H54 (cell line): ENCODE measurements at regions not wholly inside any gene's neighbourhood (a gene's known extent, or its start where the extent isn't known, plus 50 kb on each side); places are given as distances from the start of the nearest gene placed in this dataset.

ENCODE experiments used
- DNase-seq: peaks from one replicate; pipeline ENCODE4 v3.0.0; 2011; ENCODE audit warnings: low spot score, mixed read lengths; ENCODE audit not compliant: insufficient read length
- FAIRE-seq: peaks from 3 replicates; lab custom pipeline; 2011; peaks lifted over from hg19 to GRCh38; lab: Jason Lieb, UNC
- POLR2A ChIP-seq: IDR thresholded peaks from 2 replicates; pipeline ENCODE4 v1.6.1; 2011; ENCODE audit warnings: low read depth, mild to moderate bottlenecking, low read length

DNA sequence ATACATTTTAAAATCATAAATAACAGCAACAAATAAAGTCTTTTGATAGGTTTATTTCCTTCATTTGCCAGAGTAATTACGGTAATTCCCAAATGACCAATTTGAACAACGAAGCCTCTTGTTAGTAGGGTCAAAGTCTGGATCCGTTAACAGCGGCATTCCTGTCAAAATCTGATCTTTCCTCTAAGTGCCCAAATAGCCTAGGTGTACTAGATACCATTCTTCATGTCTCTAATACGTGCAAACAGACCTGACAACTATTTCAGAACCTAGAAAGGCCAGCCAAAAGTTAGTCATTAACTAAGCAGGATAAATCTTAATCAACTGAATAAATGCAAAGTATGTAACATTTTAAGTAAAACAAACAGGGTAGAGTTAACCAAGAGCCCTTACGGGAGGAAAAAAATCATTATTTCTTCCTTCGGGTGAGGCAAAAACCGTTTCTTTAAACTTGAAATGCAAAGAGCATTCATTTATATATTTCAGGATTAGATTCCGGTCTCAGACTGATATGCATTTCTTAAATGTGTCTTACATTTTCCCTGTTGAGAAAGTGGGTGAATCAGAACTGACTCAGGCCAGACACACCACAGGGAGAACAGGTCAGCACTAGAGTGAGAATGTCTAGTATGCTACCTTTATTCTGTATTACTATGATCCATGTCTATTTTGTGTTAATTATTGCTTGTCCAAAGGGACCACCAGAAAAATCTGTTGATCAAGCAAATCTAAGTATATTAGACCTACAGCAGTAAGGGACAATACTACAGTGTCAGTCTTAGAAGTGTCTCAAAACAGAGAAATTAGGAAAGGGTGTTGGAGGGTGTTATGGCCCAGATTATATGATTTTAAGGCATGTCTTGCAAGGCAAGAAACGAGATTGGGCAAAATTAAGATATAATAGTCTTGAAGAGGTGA, 141.5 kb upstream of the NDUFV2 start:
- DNase-seq (peak; percentile 48), FAIRE-seq (peak; percentile 57)
- TF ChIP-seq POLR2A, result no peak

GRCh38 chr18:8962192-8962779, 140.2 kb upstream of the NDUFV2 start:
- no peak for DNase-seq
- TF ChIP-seq POLR2A, result no peak
- FAIRE-seq, result no peak

DNA sequence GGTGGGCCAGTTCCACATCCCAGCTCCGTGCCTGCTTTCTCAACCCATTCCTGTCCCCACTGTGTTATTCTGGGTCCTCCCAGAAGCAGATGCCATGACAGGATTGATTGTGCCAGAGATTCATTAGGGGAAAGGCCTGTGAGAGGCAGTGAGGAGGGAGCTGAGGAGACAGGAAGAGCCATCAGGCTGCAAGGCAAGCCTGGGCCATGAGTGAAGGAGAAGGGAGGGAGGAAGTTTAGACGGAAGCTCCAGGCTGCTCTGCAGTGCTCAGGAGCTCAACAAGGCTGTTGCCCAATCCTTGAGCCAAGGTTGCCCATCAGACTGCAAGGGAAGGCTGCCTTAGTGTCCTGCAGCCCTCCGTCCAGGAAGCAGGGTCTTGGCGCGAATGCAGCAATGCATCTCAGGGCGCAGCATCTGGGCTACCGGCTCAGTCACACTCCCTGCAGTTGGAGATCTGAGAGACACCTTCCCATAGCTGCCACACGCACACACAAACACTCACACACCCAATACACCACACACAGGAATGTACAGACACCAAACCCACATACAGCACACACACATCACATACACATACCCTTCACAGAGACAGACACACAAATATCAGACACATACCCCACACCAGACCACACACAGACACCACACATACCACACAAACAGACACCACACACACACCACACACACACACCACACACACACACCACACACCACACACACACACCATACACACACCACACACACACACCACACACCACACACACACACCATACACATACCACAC, 139.5 kb upstream of the NDUFV2 start:
- DNase-seq, result no peak
- no peak for TF ChIP-seq POLR2A
- no peak for FAIRE-seq

DNA sequence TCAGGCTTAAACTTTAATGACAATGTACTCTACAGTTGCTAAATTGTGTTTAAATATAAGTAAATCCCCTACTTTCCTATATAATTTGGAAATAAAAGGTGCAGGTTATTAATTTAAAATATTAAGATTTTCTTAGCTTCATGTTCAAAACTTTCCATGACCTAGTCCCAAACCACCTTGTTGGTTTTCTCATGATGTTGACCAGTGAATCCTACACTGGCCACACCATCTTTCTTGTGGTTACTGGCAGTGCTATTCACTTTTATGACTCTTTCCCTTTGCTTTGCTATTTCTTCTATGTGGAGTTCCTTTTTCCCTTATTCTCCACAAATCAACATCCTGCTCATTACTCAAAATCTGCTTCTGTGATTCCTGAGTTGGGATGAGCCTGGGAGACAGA, 138.6 kb upstream of the NDUFV2 start:
- no peak for TF ChIP-seq POLR2A
- no peak for FAIRE-seq
- no peak for DNase-seq

GRCh38 chr18:8965398-8965797, 137.1 kb upstream of the NDUFV2 start:
- no peak for DNase-seq
- no peak for TF ChIP-seq POLR2A
- no peak for FAIRE-seq

DNA sequence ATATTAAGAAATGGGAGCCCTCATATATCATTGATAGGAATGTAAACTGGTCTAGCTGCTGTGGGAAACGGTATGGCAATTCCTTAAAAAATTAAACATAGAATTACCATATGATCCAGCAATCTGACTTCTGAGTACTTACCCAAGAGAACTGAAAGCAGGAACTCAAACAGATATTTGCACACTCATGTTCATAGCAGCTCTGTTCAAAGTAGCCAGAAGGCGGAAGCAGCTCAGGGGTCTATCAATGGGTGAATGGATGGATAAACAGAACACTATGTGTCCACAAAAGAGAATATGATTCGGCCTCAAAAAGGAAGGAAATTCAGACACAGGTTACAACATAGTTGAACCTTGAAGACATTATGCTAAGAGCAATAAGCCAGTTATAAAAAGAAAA, 135.7 kb upstream of the NDUFV2 start:
- DNase-seq, result no peak
- no peak for TF ChIP-seq POLR2A
- no peak for FAIRE-seq

GRCh38 chr18:8967573-8967972, 134.9 kb upstream of the NDUFV2 start:
- DNase-seq, result no peak
- no peak for FAIRE-seq

GRCh38 chr18:8969639-8970390, 132.7 kb upstream of the NDUFV2 start:
- no peak for TF ChIP-seq POLR2A
- DNase-seq, result no peak
- FAIRE-seq, result no peak

More at GRCh38 chr18:8967573-8967972, 134.9 kb upstream of the NDUFV2 start:
- TF ChIP-seq POLR2A, result no peak

GRCh38 chr18:8970843-8971242, 131.7 kb upstream of the NDUFV2 start:
- DNase-seq (no peak), FAIRE-seq (no peak)
- TF ChIP-seq POLR2A, result no peak

GRCh38 chr18:8972116-8972515, 130.4 kb upstream of the NDUFV2 start:
- DNase-seq (no peak), FAIRE-seq (no peak)
- no peak for TF ChIP-seq POLR2A

DNA sequence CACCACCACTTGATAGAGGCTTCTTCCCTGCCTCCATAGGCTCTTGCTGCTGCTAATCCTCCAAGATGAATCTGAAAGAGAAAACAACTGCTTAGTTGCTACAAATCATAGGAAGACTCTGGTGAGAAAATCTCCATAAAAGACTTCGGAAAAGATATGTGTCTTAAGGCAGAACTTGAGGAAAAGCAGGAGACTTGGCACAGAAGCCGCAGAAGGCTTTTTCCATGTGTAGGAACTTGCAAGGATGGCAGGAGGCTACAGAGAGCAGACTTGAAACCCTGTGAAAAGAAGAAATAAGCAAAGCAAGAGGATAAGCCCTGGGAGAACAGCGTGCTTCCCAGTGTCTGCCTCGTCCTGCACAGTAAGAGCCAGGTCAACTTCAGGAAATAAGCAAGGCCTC, 128.2 kb upstream of the NDUFV2 start:
- FAIRE-seq (no peak), DNase-seq (no peak)
- TF ChIP-seq POLR2A, result no peak

- DNase-seq (no peak), FAIRE-seq (no peak)
These were observed 127.8 kb upstream of the NDUFV2 start for GRCh38 chr18:8974696-8975095.

GRCh38 chr18:8975624-8976023, 126.9 kb upstream of the NDUFV2 start:
- FAIRE-seq (no peak), DNase-seq (no peak)
- no peak for TF ChIP-seq POLR2A

More at GRCh38 chr18:8974696-8975095, 127.8 kb upstream of the NDUFV2 start:
- TF ChIP-seq POLR2A, result no peak
